Breast epithelium (tissue), 4 donors: ENCODE measurements at regions not wholly inside any gene's neighbourhood (a gene's known extent, or its start where the extent isn't known, plus 50 kb on each side); places are given as distances from the start of the nearest gene placed in this dataset.

Experiments
- DNase-seq, 2 donors: peaks; one replicate each; pipeline ENCODE4 v3.0.0-alpha.2; 2019; ENCODE audit warnings: low spot score in 2 of 2
- H3K27ac ChIP-seq, 2 donors: fragments of 200-600 bp; sonication (generic) in 1 of 2; one replicate each; pipeline ENCODE4 v1.5.1; 2016 to 2019; ENCODE audit warnings: mild to moderate bottlenecking in 1 of 2
- H3K27me3 ChIP-seq, 2 donors: fragments of 200-600 bp; sonication (generic) in 1 of 2; one replicate each; pipeline versions ENCODE4 v1.5.1 to v1.6.0; 2017 to 2019; ENCODE audit warnings: control low read depth in 1 of 2, mild to moderate bottlenecking in 1 of 2
- H3K36me3 ChIP-seq: fragments of 200-600 bp; one replicate; pipeline ENCODE4 v1.5.1; 2019
- H3K4me1 ChIP-seq, 2 donors: fragments of 200-600 bp; sonication (generic); one replicate each; pipeline ENCODE4 v1.5.1; 2016 to 2019; ENCODE audit warnings: control low read depth in 1 of 2
- H3K4me3 ChIP-seq, 3 donors: fragments of 200-600 bp; sonication (generic); 1 replicate in 2 of 3; 2 replicates in 1 of 3; pipeline ENCODE4 v1.5.1; 2016 to 2019; ENCODE audit warnings: mild to moderate bottlenecking in 3 of 3, moderate library complexity in 2 of 3
- H3K9me3 ChIP-seq, 2 donors: fragments of 200-600 bp; sonication (generic) in 1 of 2; one replicate each; pipeline ENCODE4 v1.5.1; 2016 to 2019; ENCODE audit warnings: control low read depth in 1 of 2
- CTCF ChIP-seq, 3 donors: fragments of 450-650 bp; IDR thresholded peaks; one replicate each; pipeline ENCODE4 v1.5.1; 2016 to 2017; ENCODE audit warnings: antibody characterized with exemption in 3 of 3, mild to moderate bottlenecking in 3 of 3, moderate library complexity in 3 of 3
- POLR2A ChIP-seq: fragments of 450-650 bp; IDR thresholded peaks from one replicate; pipeline ENCODE4 v1.6.1; 2016; ENCODE audit warnings: antibody characterized with exemption, mild to moderate bottlenecking, moderate library complexity
- POLR2AphosphoS5 ChIP-seq, 3 donors: sonication (generic); formaldehyde crosslinking; IDR thresholded peaks; one replicate each; pipeline ENCODE4 v1.6.1; 2017; ENCODE audit warnings: antibody characterized with exemption in 3 of 3
- intact Hi-C: fragments of 100-400 bp; cut with DNase I; formaldehyde crosslinking; loops from one replicate; pipeline ENCODE4 v1.15.1; 2023; ENCODE audit warnings: low total_unique reads

GRCh38 chr3:10560060-10560861 lies 54.9 kb upstream of the ATP2B2 start:
- intact Hi-C loops, result no loop called here
- Histone ChIP-seq H3K36me3 (no peaks in the 10 kb centered on the region), H3K9me3 (no peaks in the 10 kb centered on the region), H3K27ac (no peak overlapping the region), H3K4me1 (no peaks in the 10 kb centered on the region), H3K4me3 (no peak overlapping the region), H3K27me3 (peaks cover 0 to 18% of the 10 kb centered on the region in 2 donors)
- DNase-seq, result no peak
- no peak for TF ChIP-seq POLR2A
- no peak for TF ChIP-seq CTCF (IDR thresholded peaks at IDR 0.05)
- no peak for TF ChIP-seq POLR2AphosphoS5 (IDR thresholded peaks at IDR 0.05)

- H3K4me1 ChIP-seq, result no peaks in the 10 kb centered on the region
- intact Hi-C loops, result no loop called here
- H3K27ac ChIP-seq, result no peak overlapping the region
- no peaks in the 10 kb centered on the region for H3K9me3 ChIP-seq
- peaks cover 0 to 18% of the 10 kb centered on the region in 2 donors for H3K27me3 ChIP-seq
- no peak overlapping the region for H3K4me3 ChIP-seq
- no peak for DNase-seq
- TF ChIP-seq POLR2AphosphoS5 (IDR thresholded peaks at IDR 0.05) (no peak), POLR2A (no peak)
- H3K36me3 ChIP-seq, result no peaks in the 10 kb centered on the region
These were observed 56.0 kb upstream of the ATP2B2 start for GRCh38 chr3:10561162-10561945.

GRCh38 chr3:10561946-10562560 lies 56.7 kb upstream of the ATP2B2 start:
- intact Hi-C loops, result no loop called here
- no peak overlapping the region for H3K27ac ChIP-seq
- H3K4me3 ChIP-seq, result no peak overlapping the region
- no peaks in the 10 kb centered on the region for H3K36me3 ChIP-seq
- DNase-seq, result no peak
- no peaks in the 10 kb centered on the region for H3K9me3 ChIP-seq
- H3K27me3 ChIP-seq, result peaks cover 0 to 18% of the 10 kb centered on the region in 2 donors
- TF ChIP-seq POLR2AphosphoS5 (IDR thresholded peaks at IDR 0.05), result no peak
- no peak for TF ChIP-seq POLR2A
- no peak for TF ChIP-seq CTCF (IDR thresholded peaks at IDR 0.05)
- H3K4me1 ChIP-seq, result no peaks in the 10 kb centered on the region

GRCh38 chr3:10563396-10563795 lies 58.0 kb upstream of the ATP2B2 start:
- Histone ChIP-seq H3K36me3 (no peaks in the 10 kb centered on the region), H3K27me3 (peaks cover 0 to 18% of the 10 kb centered on the region in 2 donors), H3K4me3 (no peak overlapping the region), H3K4me1 (no peaks in the 10 kb centered on the region), H3K27ac (no peak overlapping the region), H3K9me3 (no peaks in the 10 kb centered on the region)
- intact Hi-C loops, result no loop called here
- no peak for DNase-seq
- no peak for TF ChIP-seq POLR2A
- TF ChIP-seq CTCF (IDR thresholded peaks at IDR 0.05), result no peak
- no peak for TF ChIP-seq POLR2AphosphoS5 (IDR thresholded peaks at IDR 0.05)

- Histone ChIP-seq H3K4me3 (no peak overlapping the region), H3K27me3 (peaks cover 0 to 15% of the 10 kb centered on the region in 2 donors), H3K4me1 (no peaks in the 10 kb centered on the region), H3K9me3 (no peaks in the 10 kb centered on the region), H3K27ac (no peak overlapping the region), H3K36me3 (no peaks in the 10 kb centered on the region)
- TF ChIP-seq CTCF (IDR thresholded peaks at IDR 0.05) (no peak), POLR2AphosphoS5 (IDR thresholded peaks at IDR 0.05) (no peak), POLR2A (no peak)
- DNase-seq, result no peak
- intact Hi-C loops, result no loop called here
These were observed 60.4 kb upstream of the ATP2B2 start for GRCh38 chr3:10565814-10566213.
